Prostate gland (tissue), 2 donors: ENCODE measurements at regions not wholly inside any gene's neighbourhood (a gene's known extent, or its start where the extent isn't known, plus 50 kb on each side); places are given as distances from the start of the nearest gene placed in this dataset.

ENCODE experiments used
- DNase-seq: peaks from one replicate; pipeline ENCODE4 v3.0.0-alpha.2; 2019; ENCODE audit warnings: low spot score
- H3K27ac ChIP-seq, 2 donors: fragments of 200-600 bp; sonication (generic); 2 replicates each; pipeline ENCODE4 v1.5.1; 2017 to 2019
- H3K27me3 ChIP-seq: fragments of 200-600 bp; sonication (generic); replicated peaks from 2 replicates; pipeline ENCODE4 v1.5.1; 2019; ENCODE audit not compliant: insufficient read depth
- H3K36me3 ChIP-seq, 2 donors: fragments of 200-600 bp; sonication (generic); 1 replicate in 1 of 2; 2 replicates in 1 of 2; pipeline versions ENCODE4 v1.5.1 to v1.8.1; 2017 to 2019
- H3K4me1 ChIP-seq: fragments of 200-600 bp; sonication (generic); replicated peaks from 2 replicates; pipeline ENCODE4 v1.5.1; 2019
- H3K4me3 ChIP-seq, 2 donors: fragments of 200-600 bp; sonication (generic); 2 replicates each; pipeline ENCODE4 v1.5.1; 2017 to 2019
- H3K9me3 ChIP-seq: fragments of 200-600 bp; sonication (generic); 2 replicates; pipeline ENCODE4 v1.5.1; 2017
- POLR2A ChIP-seq: fragments of 450-650 bp; IDR thresholded peaks from one replicate; pipeline ENCODE4 v1.6.1; 2016; ENCODE audit warnings: antibody characterized with exemption, mild to moderate bottlenecking
- POLR2AphosphoS5 ChIP-seq: sonication (generic); formaldehyde crosslinking; IDR thresholded peaks from one replicate; pipeline ENCODE4 v1.6.1; 2017; ENCODE audit warnings: antibody characterized with exemption
- WGBS: methylation state at CpG from one replicate; pipeline ENCODE4 v1.1.5; 2018; 5-methylcytosine and 5-hydroxymethylcytosine counted together
- intact Hi-C: fragments of 100-400 bp; cut with DNase I; formaldehyde crosslinking; loops from one replicate; pipeline ENCODE4 v1.14.2; 2022
- TF ChIP-seq, protein P1 (sequence below), 4 experiments: fragments of 200-600 bp in 2 of 4; fragments of 450-650 bp in 2 of 4; sonication (generic) in 2 of 4; IDR thresholded peaks; 1 replicate in 3 of 4; 2 replicates in 1 of 4; pipeline ENCODE4 v1.5.1; 2016 to 2019; ENCODE audit warnings: antibody characterized with exemption in 4 of 4, mild to moderate bottlenecking in 2 of 4, moderate library complexity in 2 of 4

DNA sequence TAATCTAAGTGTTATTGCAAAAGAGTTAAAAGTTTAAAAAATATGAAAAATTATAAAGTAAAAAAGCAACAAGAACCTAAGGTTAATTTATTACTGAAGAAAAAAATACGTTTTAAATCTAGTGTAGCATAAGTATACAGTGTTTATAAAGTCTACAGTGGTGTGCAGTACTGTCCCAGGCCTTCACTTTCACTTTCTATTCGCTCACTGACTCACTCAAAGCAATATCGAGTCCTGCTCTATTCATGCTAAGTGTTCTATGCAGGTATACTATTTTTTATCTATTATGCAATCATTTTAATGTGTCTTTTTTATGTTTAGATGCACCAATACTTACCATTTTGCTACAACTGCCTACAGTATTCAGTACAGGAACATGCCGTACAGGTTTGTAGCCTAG, 113.0 kb downstream of the MANEA start:
- Histone ChIP-seq H3K27ac (no peak overlapping the region), H3K27me3 (no peaks in the 10 kb centered on the region), H3K4me3 (no peak overlapping the region), H3K9me3 (no peaks in the 10 kb centered on the region), H3K36me3 (no peaks in the 10 kb centered on the region), H3K4me1 (no peaks in the 10 kb centered on the region)
- 75% methylated on average over 4 of the region's 4 CpGs for WGBS
- intact Hi-C loops, result no loop called here
- no peak for DNase-seq
- TF ChIP-seq POLR2A, result no peak
- TF ChIP-seq, protein P1, sequence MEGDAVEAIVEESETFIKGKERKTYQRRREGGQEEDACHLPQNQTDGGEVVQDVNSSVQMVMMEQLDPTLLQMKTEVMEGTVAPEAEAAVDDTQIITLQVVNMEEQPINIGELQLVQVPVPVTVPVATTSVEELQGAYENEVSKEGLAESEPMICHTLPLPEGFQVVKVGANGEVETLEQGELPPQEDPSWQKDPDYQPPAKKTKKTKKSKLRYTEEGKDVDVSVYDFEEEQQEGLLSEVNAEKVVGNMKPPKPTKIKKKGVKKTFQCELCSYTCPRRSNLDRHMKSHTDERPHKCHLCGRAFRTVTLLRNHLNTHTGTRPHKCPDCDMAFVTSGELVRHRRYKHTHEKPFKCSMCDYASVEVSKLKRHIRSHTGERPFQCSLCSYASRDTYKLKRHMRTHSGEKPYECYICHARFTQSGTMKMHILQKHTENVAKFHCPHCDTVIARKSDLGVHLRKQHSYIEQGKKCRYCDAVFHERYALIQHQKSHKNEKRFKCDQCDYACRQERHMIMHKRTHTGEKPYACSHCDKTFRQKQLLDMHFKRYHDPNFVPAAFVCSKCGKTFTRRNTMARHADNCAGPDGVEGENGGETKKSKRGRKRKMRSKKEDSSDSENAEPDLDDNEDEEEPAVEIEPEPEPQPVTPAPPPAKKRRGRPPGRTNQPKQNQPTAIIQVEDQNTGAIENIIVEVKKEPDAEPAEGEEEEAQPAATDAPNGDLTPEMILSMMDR (IDR thresholded peaks at IDR 0.05), result no peak
- no peak for TF ChIP-seq POLR2AphosphoS5

DNA sequence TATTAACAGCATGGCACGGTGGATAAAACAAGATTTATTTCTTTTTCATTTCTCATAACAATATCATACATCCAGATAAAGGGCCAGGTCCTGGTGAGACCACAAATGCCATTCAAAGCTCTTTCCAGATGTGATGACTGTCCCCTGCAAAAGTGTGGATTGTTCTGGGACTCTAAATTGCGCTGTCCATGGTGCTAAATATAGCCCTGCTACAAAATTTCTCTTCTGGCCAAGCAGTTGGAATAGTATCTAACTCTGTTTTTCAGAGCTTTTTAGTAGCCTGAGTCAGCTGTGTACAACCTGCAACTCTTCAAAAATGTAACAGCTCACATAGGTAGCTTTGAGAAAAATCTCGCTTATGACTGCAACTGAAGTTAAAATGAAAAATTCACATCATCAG, 115.8 kb downstream of the MANEA start:
- Histone ChIP-seq H3K9me3 (no peaks in the 10 kb centered on the region), H3K36me3 (no peaks in the 10 kb centered on the region), H3K4me1 (no peaks in the 10 kb centered on the region), H3K27ac (no peak overlapping the region), H3K4me3 (no peak overlapping the region), H3K27me3 (no peaks in the 10 kb centered on the region)
- WGBS, result 38% methylated on average over 3 of the region's 3 CpGs
- intact Hi-C loops, result no loop called here
- DNase-seq, result no peak
- TF ChIP-seq, protein P1 (IDR thresholded peaks at IDR 0.05), result no peak
- TF ChIP-seq POLR2AphosphoS5 (no peak), POLR2A (no peak)

DNA sequence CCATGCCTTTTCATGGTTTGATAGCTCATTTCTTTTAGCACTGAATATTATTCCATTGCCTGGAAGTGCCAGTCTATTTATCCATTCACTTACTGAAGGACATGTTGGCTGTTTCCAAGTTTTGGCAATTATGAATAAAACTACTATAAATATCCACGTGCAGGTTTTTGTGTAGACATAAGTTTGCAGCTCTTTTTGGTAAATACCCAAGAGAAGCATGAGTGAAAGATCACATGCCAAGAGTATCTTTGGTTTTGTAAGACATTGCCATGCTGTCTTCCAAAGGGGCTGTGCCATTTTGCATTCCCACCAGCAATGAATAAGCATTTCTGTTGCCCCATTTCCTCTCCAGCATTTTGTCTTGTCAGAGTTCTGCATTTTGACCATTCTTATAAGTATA, 120.9 kb downstream of the MANEA start:
- Histone ChIP-seq H3K27ac (no peak overlapping the region), H3K27me3 (no peaks in the 10 kb centered on the region), H3K9me3 (no peaks in the 10 kb centered on the region), H3K4me1 (no peaks in the 10 kb centered on the region), H3K36me3 (no peaks in the 10 kb centered on the region), H3K4me3 (no peak overlapping the region)
- TF ChIP-seq POLR2A (no peak), POLR2AphosphoS5 (no peak)
- TF ChIP-seq, protein P1 (IDR thresholded peaks at IDR 0.05), result no peak
- no peak for DNase-seq
- intact Hi-C loops, result no loop called here
- 0% methylated on average over 1 of the region's 1 CpG for WGBS

DNA sequence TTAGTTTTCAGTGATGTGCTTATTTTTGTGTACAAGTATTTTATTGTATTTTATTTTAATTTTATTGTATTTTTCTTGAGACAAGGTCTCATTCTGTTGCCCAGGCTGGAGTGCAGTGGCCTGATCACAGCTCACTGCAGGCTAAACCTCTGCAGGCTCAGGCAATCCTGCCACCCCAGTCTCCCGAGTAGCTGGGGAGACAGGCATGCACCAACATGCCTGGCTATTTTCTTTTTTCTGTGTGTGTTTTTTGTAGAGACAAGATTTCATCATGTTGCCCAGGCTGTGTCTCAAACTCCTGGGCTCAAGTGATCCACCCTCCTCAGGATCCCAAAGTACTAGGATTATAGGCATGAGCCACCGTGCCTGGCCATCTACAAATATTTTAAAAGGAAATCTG, 146.3 kb downstream of the MANEA start:
- H3K36me3 ChIP-seq, result no peaks in the 10 kb centered on the region
- intact Hi-C loops, result no loop called here
- no peaks in the 10 kb centered on the region for H3K4me1 ChIP-seq
- WGBS, result 19% methylated on average over 2 of the region's 2 CpGs
- DNase-seq, result no peak
- H3K4me3 ChIP-seq, result no peak overlapping the region
- no peaks in the 10 kb centered on the region for H3K9me3 ChIP-seq
- H3K27ac ChIP-seq, result no peak overlapping the region
- H3K27me3 ChIP-seq, result no peaks in the 10 kb centered on the region
- TF ChIP-seq, protein P1 (IDR thresholded peaks at IDR 0.05), result no peak
- TF ChIP-seq POLR2AphosphoS5 (no peak), POLR2A (no peak)

DNA sequence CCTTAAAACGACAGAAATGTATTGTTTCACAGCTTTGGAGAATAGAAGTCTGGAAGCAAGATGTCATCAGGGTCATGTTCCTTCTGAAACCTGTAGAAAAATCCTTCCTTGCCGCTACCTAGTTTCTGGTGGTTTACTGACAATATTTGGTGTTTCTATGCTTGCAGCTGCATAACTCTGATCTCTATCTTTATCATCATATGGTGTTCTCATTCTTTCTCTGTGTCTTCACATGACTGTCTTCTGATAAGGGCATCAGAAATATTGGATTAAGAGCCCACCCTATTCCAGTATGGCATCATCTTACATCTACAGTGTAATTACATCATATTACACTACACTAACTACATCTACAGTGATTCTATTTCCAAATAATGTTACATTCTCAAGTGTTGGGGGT, 148.0 kb downstream of the MANEA start:
- TF ChIP-seq, protein P1 (IDR thresholded peaks at IDR 0.05), result no peak
- TF ChIP-seq POLR2AphosphoS5 (no peak), POLR2A (no peak)
- Histone ChIP-seq H3K27me3 (no peaks in the 10 kb centered on the region), H3K27ac (no peak overlapping the region), H3K9me3 (no peaks in the 10 kb centered on the region), H3K4me1 (no peaks in the 10 kb centered on the region), H3K36me3 (no peaks in the 10 kb centered on the region), H3K4me3 (no peak overlapping the region)
- WGBS, result 64% methylated on average over 2 of the region's 2 CpGs
- DNase-seq, result no peak
- intact Hi-C loops, result no loop called here
